B cell (primary cell): ENCODE measurements at regions not wholly inside any gene's neighbourhood (a gene's known extent, or its start where the extent isn't known, plus 50 kb on each side); places are given as distances from the start of the nearest gene placed in this dataset.
A peak's percentile ranks its signal among the peaks of the same experiment; 100 is the strongest.

ENCODE experiments used
- ATAC-seq: fragments of 200-7000 bp; cut with Tn5 transposase; one replicate; pipeline ENCODE4 v1.10.0; 2021; ENCODE audit warnings: low read depth, mild to moderate bottlenecking, moderate number of reproducible peaks, moderate library complexity
- CTCF ChIA-PET: fragments of 350-600 bp; sonication (Branson Sonifier 250); formaldehyde crosslinking; loops from one replicate; lab custom pipeline; 2021; ENCODE audit warnings: antibody characterized with exemption, inconsistent platforms; lab: Charles Lee
- POLR2A ChIA-PET: fragments of 350-600 bp; sonication (Branson Sonifier 250); formaldehyde crosslinking; loops from one replicate; lab custom pipeline; 2021; ENCODE audit warnings: antibody characterized with exemption; lab: Charles Lee
- DNase-seq: peaks from one replicate; pipeline ENCODE4 v3.0.0; 2013
- H2AFZ ChIP-seq: 2 replicates; pipeline ENCODE4 v1.6.1; 2012; ENCODE audit warnings: mild to moderate bottlenecking, low read depth, low read length; ENCODE audit not compliant: insufficient read depth, poor library complexity, severe bottlenecking
- H3K27ac ChIP-seq, 2 donors: 1 replicate in 1 of 2; 2 replicates in 1 of 2; pipeline ENCODE4 v1.5.1; 2012 to 2013; ENCODE audit warnings: low read length in 2 of 2, mild to moderate bottlenecking in 2 of 2, moderate library complexity in 1 of 2
- H3K27me3 ChIP-seq, 4 experiments: fragments of 200-600 bp in 1 of 4; sonication (generic) in 1 of 4; replicated peaks in 1 of 4; 1 replicate in 2 of 4; 2 replicates in 2 of 4; pipeline versions ENCODE4 v1.6.1 to v1.7.0; 2013 to 2016; ENCODE audit warnings: low read length in 3 of 4, mild to moderate bottlenecking in 2 of 4, mixed read lengths in 1 of 4, moderate library complexity in 1 of 4; ENCODE audit not compliant: insufficient read depth in 4 of 4, control insufficient read depth in 3 of 4; ENCODE audit errors: control extremely low read depth in 1 of 4
- H3K36me3 ChIP-seq, 2 experiments: replicated peaks in 1 of 2; 1 replicate in 1 of 2; 2 replicates in 1 of 2; pipeline versions ENCODE4 v1.6.1 to v1.7.1; 2013; ENCODE audit warnings: low read length in 1 of 2; ENCODE audit not compliant: insufficient read depth in 2 of 2, control insufficient read depth in 1 of 2; ENCODE audit errors: control extremely low read depth in 1 of 2, extremely low read depth in 1 of 2
- H3K4me1 ChIP-seq, 2 donors: fragments of 200-600 bp in 1 of 2; sonication (generic) in 1 of 2; 1 replicate in 1 of 2; 2 replicates in 1 of 2; pipeline versions ENCODE4 v1.5.1 to v1.6.1; 2013 to 2017; ENCODE audit warnings: low read length in 2 of 2; ENCODE audit not compliant: control insufficient read depth in 2 of 2, insufficient read depth in 2 of 2
- H3K4me2 ChIP-seq: replicated peaks from 2 replicates; pipeline ENCODE3; 2012; ENCODE audit warnings: mild to moderate bottlenecking, low read depth, low read length; ENCODE audit not compliant: poor library complexity, severe bottlenecking
- H3K4me3 ChIP-seq, 5 experiments: fragments of 200-600 bp in 1 of 5; sonication (generic) in 1 of 5; 1 replicate in 3 of 5; 2 replicates in 2 of 5; pipeline versions ENCODE4 v1.5.1 to v1.7.0; 2011 to 2016; ENCODE audit warnings: low read length in 4 of 5, mild to moderate bottlenecking in 4 of 5, low read depth in 2 of 5, control low read depth in 1 of 5, moderate library complexity in 1 of 5; ENCODE audit not compliant: insufficient read depth in 1 of 5; ENCODE audit errors: control extremely low read depth in 1 of 5, extremely low read depth in 1 of 5
- H3K79me2 ChIP-seq: fragments of 200-600 bp; sonication (generic); one replicate; pipeline ENCODE4 v1.6.0; 2016; ENCODE audit warnings: low read length; ENCODE audit not compliant: control insufficient read depth, insufficient read depth
- H3K9ac ChIP-seq: fragments of 200-600 bp; sonication (generic); 2 replicates; pipeline ENCODE4 v1.6.1; 2017; ENCODE audit warnings: mild to moderate bottlenecking, low read length, moderate library complexity
- H3K9me3 ChIP-seq, 3 donors: one replicate each; pipeline versions ENCODE4 v1.6.1 to v1.7.1; 2013; ENCODE audit warnings: low read length in 2 of 3; ENCODE audit not compliant: control insufficient read depth in 2 of 3, insufficient read depth in 1 of 3; ENCODE audit errors: control extremely low read depth in 1 of 3
- H4K20me1 ChIP-seq: 2 replicates; pipeline ENCODE4 v1.6.0; 2012; ENCODE audit warnings: mild to moderate bottlenecking, low read length; ENCODE audit not compliant: insufficient read depth, control insufficient read depth, poor library complexity, severe bottlenecking
- H3K27ac Mint-ChIP-seq: one replicate; pipeline ENCODE4 v1.8.0; 2021; ENCODE audit warnings: mixed read lengths
- H3K27me3 Mint-ChIP-seq: one replicate; pipeline ENCODE4 v1.8.0; 2021; ENCODE audit warnings: mixed read lengths
- H3K4me1 Mint-ChIP-seq: one replicate; pipeline ENCODE4 v1.8.0; 2021; ENCODE audit warnings: mixed read lengths
- H3K4me3 Mint-ChIP-seq: one replicate; pipeline ENCODE4 v1.8.0; 2021; ENCODE audit warnings: mixed read lengths
- H3K9me3 Mint-ChIP-seq: one replicate; pipeline ENCODE4 v1.8.0; 2022; ENCODE audit warnings: mixed read lengths; ENCODE audit not compliant: insufficient read depth
- CTCF ChIP-seq: fragments of 200-600 bp; IDR thresholded peaks from one replicate; pipeline ENCODE4 v1.8.0; 2022; ENCODE audit warnings: antibody characterized with exemption, mild to moderate bottlenecking
- EZH2 ChIP-seq: IDR thresholded peaks from 2 replicates; pipeline ENCODE4 v1.6.1; 2012; ENCODE audit warnings: borderline replicate concordance, low read depth, mild to moderate bottlenecking, moderate library complexity, low read length; ENCODE audit not compliant: insufficient read depth, poor library complexity, severe bottlenecking
- WGBS: methylation state at CpG from one replicate; pipeline ENCODE4 v1.1.5; 2013; ENCODE audit warnings: missing lambda C conversion rate; ENCODE audit not compliant: insufficient coverage; 5-methylcytosine and 5-hydroxymethylcytosine counted together
- intact Hi-C: fragments of 100-400 bp; cut with micrococcal nuclease; formaldehyde crosslinking; loops from one replicate; pipeline ENCODE4 v1.10.0; 2022

GRCh38 chr14:101707068-101707842 is 54.3 kb upstream of the PPP2R5C start:
- no peak overlapping the region for H3K9ac ChIP-seq
- peak overlapping the region; percentile 65 for H3K4me3 Mint-ChIP-seq
- ATAC-seq: peak; percentile 71
- H3K36me3 ChIP-seq: no peaks in the 10 kb centered on the region
- H2AFZ ChIP-seq: peak overlapping the region; percentile 79
- no peaks in the 10 kb centered on the region for H3K9me3 ChIP-seq
- WGBS: 31% methylated on average over 17 of the region's 18 CpGs
- DNase-seq: peak; percentile 89
- ChIA-PET POLR2A (interaction anchor here (0.7 to 1.5 kb wide), 4 partner anchors 57 to 260 kb away, joined by 3 to 6 read pairs (median 4); no protein-coding TSS in a partner anchor), CTCF (interaction anchor here (0.6 to 3.2 kb wide), 39 partner anchors 11 to 614 kb away, joined by 3 to 36 read pairs (median 4); no protein-coding TSS in a partner anchor)
- peaks cover 0 to 7% (median 1%) of the 10 kb centered on the region in 4 experiments for H3K27me3 ChIP-seq
- peak overlapping the region in 1 of 5 experiments; percentile 5 for H3K4me3 ChIP-seq
- H3K27ac ChIP-seq: no peak overlapping the region
- H3K27me3 Mint-ChIP-seq: peaks cover 18% of the 10 kb centered on the region
- TF ChIP-seq CTCF: peak; percentile 90
- TF ChIP-seq EZH2: no peak
- no peaks in the 10 kb centered on the region for H3K9me3 Mint-ChIP-seq
- H3K79me2 ChIP-seq: no peaks in the 10 kb centered on the region
- H3K27ac Mint-ChIP-seq: peak overlapping the region; percentile 53
- no peaks in the 10 kb centered on the region for H4K20me1 ChIP-seq
- intact Hi-C loops: loop anchor here (1.0 to 5.0 kb wide), 12 partner anchors 54 to 389 kb away; partner anchors contain the start of genes DYNC1H1, HSP90AA1 and PPP2R5C
- H3K4me1 ChIP-seq: peaks cover 19 to 23% of the 10 kb centered on the region in 2 donors
- peak overlapping the region; percentile 81 for H3K4me2 ChIP-seq
- H3K4me1 Mint-ChIP-seq: peaks cover 22% of the 10 kb centered on the region
